ENCODE measurements at regions not wholly inside any gene's neighbourhood (a gene's known extent, or its start where the extent isn't known, plus 50 kb on each side); places are given as distances from the start of the nearest gene placed in this dataset.

- no peak for TF ChIP-seq EZH2phosphoT487 (IDR thresholded peaks at IDR 0.05; ENCODE audit: borderline replicate concordance, low read length)
- no peak for TF ChIP-seq CTCF (IDR thresholded peaks at IDR 0.05; ENCODE audit: low read depth, low read length, poor library complexity, severe bottlenecking)
Observed at GRCh38 chr4:152266831-152267480, 268.9 kb downstream of the FBXW7 start.

Measured in DOHH2 (cell line).